ENCODE measurements at regions not wholly inside any gene's neighbourhood (a gene's known extent, or its start where the extent isn't known, plus 50 kb on each side); places are given as distances from the start of the nearest gene placed in this dataset.

- H3K4me3 ChIP-seq (ENCODE audit: low read depth, low read length): no peak overlapping the region
- TF ChIP-seq, protein P1, sequence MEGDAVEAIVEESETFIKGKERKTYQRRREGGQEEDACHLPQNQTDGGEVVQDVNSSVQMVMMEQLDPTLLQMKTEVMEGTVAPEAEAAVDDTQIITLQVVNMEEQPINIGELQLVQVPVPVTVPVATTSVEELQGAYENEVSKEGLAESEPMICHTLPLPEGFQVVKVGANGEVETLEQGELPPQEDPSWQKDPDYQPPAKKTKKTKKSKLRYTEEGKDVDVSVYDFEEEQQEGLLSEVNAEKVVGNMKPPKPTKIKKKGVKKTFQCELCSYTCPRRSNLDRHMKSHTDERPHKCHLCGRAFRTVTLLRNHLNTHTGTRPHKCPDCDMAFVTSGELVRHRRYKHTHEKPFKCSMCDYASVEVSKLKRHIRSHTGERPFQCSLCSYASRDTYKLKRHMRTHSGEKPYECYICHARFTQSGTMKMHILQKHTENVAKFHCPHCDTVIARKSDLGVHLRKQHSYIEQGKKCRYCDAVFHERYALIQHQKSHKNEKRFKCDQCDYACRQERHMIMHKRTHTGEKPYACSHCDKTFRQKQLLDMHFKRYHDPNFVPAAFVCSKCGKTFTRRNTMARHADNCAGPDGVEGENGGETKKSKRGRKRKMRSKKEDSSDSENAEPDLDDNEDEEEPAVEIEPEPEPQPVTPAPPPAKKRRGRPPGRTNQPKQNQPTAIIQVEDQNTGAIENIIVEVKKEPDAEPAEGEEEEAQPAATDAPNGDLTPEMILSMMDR (IDR thresholded peaks at IDR 0.05; ENCODE audit: insufficient read depth, low read depth, low read length, missing control alignments): no peak
- DNase-seq (ENCODE audit: low read depth): no peak
Measured at GRCh38 chr3:34275811-34276210, 477.4 kb downstream of the PDCD6IP start.

- DNase-seq (ENCODE audit: low read depth): no peak
- TF ChIP-seq, protein P1 (IDR thresholded peaks at IDR 0.05; ENCODE audit: insufficient read depth, low read depth, low read length, missing control alignments): no peak
- no peak overlapping the region for H3K4me3 ChIP-seq (ENCODE audit: low read depth, low read length)
Measured at GRCh38 chr3:34276342-34276741, 477.9 kb downstream of the PDCD6IP start.

GRCh38 chr3:34277110-34277509 is 478.7 kb downstream of the PDCD6IP start:
- TF ChIP-seq, protein P1 (IDR thresholded peaks at IDR 0.05; ENCODE audit: insufficient read depth, low read depth, low read length, missing control alignments): no peak
- H3K4me3 ChIP-seq (ENCODE audit: low read depth, low read length): no peak overlapping the region
- no peak for DNase-seq (ENCODE audit: low read depth)

GRCh38 chr3:34279901-34280300 is 481.5 kb downstream of the PDCD6IP start:
- H3K4me3 ChIP-seq (ENCODE audit: low read depth, low read length): no peak overlapping the region
- TF ChIP-seq, protein P1 (IDR thresholded peaks at IDR 0.05; ENCODE audit: insufficient read depth, low read depth, low read length, missing control alignments): no peak
- no peak for DNase-seq (ENCODE audit: low read depth)

GRCh38 chr3:34283751-34284150 is 485.3 kb downstream of the PDCD6IP start:
- no peak for DNase-seq (ENCODE audit: low read depth)
- H3K4me3 ChIP-seq (ENCODE audit: low read depth, low read length): no peak overlapping the region
- TF ChIP-seq, protein P1 (IDR thresholded peaks at IDR 0.05; ENCODE audit: insufficient read depth, low read depth, low read length, missing control alignments): no peak

- TF ChIP-seq, protein P1 (IDR thresholded peaks at IDR 0.05; ENCODE audit: insufficient read depth, low read depth, low read length, missing control alignments): no peak
- no peak overlapping the region for H3K4me3 ChIP-seq (ENCODE audit: low read depth, low read length)
- DNase-seq (ENCODE audit: low read depth): no peak
Measured at GRCh38 chr3:34284959-34285826, 486.8 kb downstream of the PDCD6IP start.

DNA sequence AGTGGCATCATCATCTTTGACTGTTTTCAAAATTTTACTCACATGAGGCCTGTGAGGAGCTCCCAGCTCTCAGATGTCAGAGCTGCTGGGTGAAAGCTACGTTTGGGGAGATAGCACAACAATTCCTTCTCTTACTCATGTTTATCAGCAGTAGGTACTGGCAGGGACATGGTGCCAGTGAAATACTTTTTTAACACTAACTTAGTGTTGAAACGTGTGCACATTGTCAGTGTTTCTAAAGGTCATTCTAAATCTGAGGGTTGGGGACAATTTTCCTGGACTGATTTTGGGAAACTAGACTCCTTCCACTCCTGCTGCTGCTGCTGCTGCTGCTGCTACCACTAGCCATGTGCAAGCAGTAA is 487.4 kb downstream of the PDCD6IP start:
- no peak overlapping the region for H3K4me3 ChIP-seq (ENCODE audit: low read depth, low read length)
- no peak for DNase-seq (ENCODE audit: low read depth)
- TF ChIP-seq, protein P1 (IDR thresholded peaks at IDR 0.05; ENCODE audit: insufficient read depth, low read depth, low read length, missing control alignments): no peak
